Heart right ventricle (tissue), 16 donors: ENCODE measurements at regions not wholly inside any gene's neighbourhood (a gene's known extent, or its start where the extent isn't known, plus 50 kb on each side); places are given as distances from the start of the nearest gene placed in this dataset.

Experiments
- ATAC-seq, 8 donors: fragments of 200-7000 bp; cut with Tn5 transposase; one replicate each; pipeline ENCODE4 v1.9.1; 2020; ENCODE audit warnings: mild to moderate bottlenecking in 8 of 8, moderate library complexity in 8 of 8, moderate number of reproducible peaks in 1 of 8
- DNase-seq, 2 donors: peaks; one replicate each; pipeline ENCODE4 v3.0.0-alpha.2; 2020
- H3K27ac ChIP-seq, 10 donors: fragments of 200-600 bp; sonication (generic) in 2 of 10; one replicate each; pipeline versions ENCODE4 v1.5.0 to v1.8.0; 2020 to 2022; ENCODE audit warnings: mild to moderate bottlenecking in 3 of 10
- H3K27me3 ChIP-seq, 7 donors: fragments of 200-600 bp; one replicate each; pipeline ENCODE4 v1.8.0; 2021 to 2022; ENCODE audit warnings: mild to moderate bottlenecking in 2 of 7
- H3K36me3 ChIP-seq, 9 donors: fragments of 200-600 bp; sonication (generic) in 1 of 9; one replicate each; pipeline versions ENCODE4 v1.5.0 to v1.8.0; 2020 to 2022; ENCODE audit warnings: mild to moderate bottlenecking in 2 of 9
- H3K4me1 ChIP-seq, 9 donors: fragments of 200-600 bp; sonication (generic) in 1 of 9; one replicate each; pipeline versions ENCODE4 v1.5.0 to v1.8.0; 2020 to 2022; ENCODE audit warnings: mild to moderate bottlenecking in 4 of 9
- H3K4me3 ChIP-seq, 10 donors: fragments of 200-600 bp; sonication (generic) in 2 of 10; one replicate each; pipeline versions ENCODE4 v1.5.0 to v1.8.0; 2020 to 2022; ENCODE audit warnings: mild to moderate bottlenecking in 7 of 10, moderate library complexity in 2 of 10
- H3K9me3 ChIP-seq, 11 donors: fragments of 200-600 bp in 10 of 11; sonication (generic) in 2 of 11; one replicate each; pipeline versions ENCODE4 v1.5.0 to v1.8.0; 2013 to 2022; ENCODE audit warnings: mild to moderate bottlenecking in 2 of 11, control low read depth in 1 of 11, moderate library complexity in 1 of 11
- CTCF ChIP-seq, 9 donors: fragments of 200-600 bp; sonication (generic) in 2 of 9; IDR thresholded peaks; one replicate each; pipeline versions ENCODE4 v1.5.0 to v1.8.0; 2021 to 2022; ENCODE audit warnings: antibody characterized with exemption in 9 of 9, mild to moderate bottlenecking in 5 of 9, moderate library complexity in 1 of 9
- WGBS, 2 donors: extraction: QIAGEN DNeasy Blood & Tissue Kit; methylation state at CpG; one replicate each; pipeline ENCODE4 v1.1.7; 2013; ENCODE audit warnings: inconsistent platforms in 1 of 2; 5-methylcytosine and 5-hydroxymethylcytosine counted together
- intact Hi-C, 10 donors: fragments of 100-400 bp; cut with DNase I; formaldehyde crosslinking; loops; one replicate each; pipeline versions ENCODE4 v1.11.1 to v1.14.2; 2022
- donor health status: Arrhythmogenic right ventricular cardiomyopathy.
- donor health status: ischemic (EF 13 %, LVEDD 7.1; RV severe dilation, severe dysfunction).
- donor health status: healthy with polysubstance abuse.
- donor health status: DM: no; HTN: yes; CAD: no.
- donor health status: DM: no; HTN: no; CAD: no.
- donor health status: ischemic (EF 25% LVEDD 6.9; RV normal size, moderate dysfunction).
- donor health status: ischemic (EF 25% LVEDD 5.7; RV mildly dilated, moderate dysfunction).
- donor health status: healthy.
- donor health status: DM: yes; HTN: yes; CAD: no.
- donor health status: Ischemic cardiomyopathy.
- donor health status: ischemic (EF 35%, LVEDD 5.7; RV mildly dilated, moderate dysfunction).
- donor health status: nonischemic (EF 11% LVEDD 7.7; RV severe dilation, severe dysfunction).
- donor health status: DM: yes; HTN: yes; CAD: no.
- donor health status: PGD.
- donor health status: ischemic (EF 29% LVEDD 5.4; RV normal size, mild dysfunction).
- donor health status: nonischemic (EF 23%, LVEDD 6.1; RV moderate dilation, normal function).

- Histone ChIP-seq H3K4me3 (no peak overlapping the region), H3K36me3 (no peaks in the 10 kb centered on the region), H3K27ac (no peak overlapping the region), H3K4me1 (no peaks in the 10 kb centered on the region), H3K27me3 (peaks cover 0 to 2% (median 0%) of the 10 kb centered on the region in 7 donors), H3K9me3 (peaks cover 0 to 5% (median 0%) of the 10 kb centered on the region in 11 donors)
- TF ChIP-seq CTCF (IDR thresholded peaks at IDR 0.05): no peak
- no peak for ATAC-seq
- WGBS, 2 donors: 29% methylated on average over 4 of the region's 4 CpGs
- no peak for DNase-seq
- intact Hi-C loops: no loop called here
Observed at GRCh38 chr4:115222061-115222460, 108.6 kb upstream of the NDST4 start.

- H3K27me3 ChIP-seq: peaks cover 0 to 2% (median 0%) of the 10 kb centered on the region in 7 donors
- peaks cover 0 to 5% (median 0%) of the 10 kb centered on the region in 11 donors for H3K9me3 ChIP-seq
- ATAC-seq: no peak
- H3K36me3 ChIP-seq: no peaks in the 10 kb centered on the region
- intact Hi-C loops: no loop called here
- no peak overlapping the region for H3K4me3 ChIP-seq
- no peak overlapping the region for H3K27ac ChIP-seq
- no peaks in the 10 kb centered on the region for H3K4me1 ChIP-seq
- TF ChIP-seq CTCF (IDR thresholded peaks at IDR 0.05): no peak
- WGBS, 2 donors: 40 to 45% methylated on average over 1 of the region's 1 CpG
- no peak for DNase-seq
Observed at GRCh38 chr4:115219862-115220261, 106.4 kb upstream of the NDST4 start.

GRCh38 chr4:115219315-115219860 is 106.0 kb upstream of the NDST4 start:
- Histone ChIP-seq H3K27me3 (peaks cover 0 to 2% (median 0%) of the 10 kb centered on the region in 7 donors), H3K4me1 (no peaks in the 10 kb centered on the region), H3K27ac (no peak overlapping the region), H3K9me3 (peaks cover 0 to 4% (median 0%) of the 10 kb centered on the region in 11 donors), H3K4me3 (no peak overlapping the region), H3K36me3 (no peaks in the 10 kb centered on the region)
- intact Hi-C loops: no loop called here
- TF ChIP-seq CTCF (IDR thresholded peaks at IDR 0.05): no peak
- ATAC-seq: no peak
- DNase-seq: no peak
- WGBS, 2 donors: 33 to 46% methylated on average over 2 of the region's 2 CpGs

- H3K27me3 ChIP-seq: peaks cover 0 to 2% (median 0%) of the 10 kb centered on the region in 7 donors
- intact Hi-C loops: no loop called here
- no peak overlapping the region for H3K4me3 ChIP-seq
- no peaks in the 10 kb centered on the region for H3K36me3 ChIP-seq
- TF ChIP-seq CTCF (IDR thresholded peaks at IDR 0.05): no peak
- 81 to 86% methylated on average over 3 of the region's 3 CpGs for WGBS, 2 donors
- H3K27ac ChIP-seq: no peak overlapping the region
- DNase-seq (no peak), ATAC-seq (no peak)
- H3K4me1 ChIP-seq: no peaks in the 10 kb centered on the region
- no peaks in the 10 kb centered on the region for H3K9me3 ChIP-seq
Observed at GRCh38 chr4:115215935-115216334, 102.5 kb upstream of the NDST4 start.
